Astrocyte (in vitro differentiated cells and primary cell): ENCODE measurements at regions not wholly inside any gene's neighbourhood (a gene's known extent, or its start where the extent isn't known, plus 50 kb on each side); places are given as distances from the start of the nearest gene placed in this dataset.
"Not testable (repeated sequence)": the region's sequence is repeated elsewhere in the genome, so short reads cannot be mapped to it uniquely, and the experiment has no call there.

Experiments
- DNase-seq: peaks from one replicate; pipeline ENCODE4 v3.0.0-alpha.2; 2010; ENCODE audit warnings: low read depth
- FAIRE-seq: peaks from 2 replicates; lab custom pipeline; 2011; peaks lifted over from hg19 to GRCh38; lab: Jason Lieb, UNC
- H2AFZ ChIP-seq: 2 replicates; pipeline ENCODE4 v1.6.0; 2012; ENCODE audit warnings: low read depth, low read length, inconsistent platforms
- H3K27ac ChIP-seq: 2 replicates; pipeline ENCODE4 v1.5.1; 2011; ENCODE audit warnings: low read depth, low read length, inconsistent platforms
- H3K27me3 ChIP-seq: 2 replicates; pipeline ENCODE4 v1.6.0; 2011; ENCODE audit warnings: low read length, inconsistent platforms; ENCODE audit not compliant: insufficient read depth
- H3K36me3 ChIP-seq: 2 replicates; pipeline ENCODE4 v1.5.1; 2011; ENCODE audit warnings: low read length, inconsistent platforms; ENCODE audit not compliant: insufficient read depth
- H3K4me1 ChIP-seq: 2 replicates; pipeline ENCODE4 v1.5.1; 2011; ENCODE audit warnings: low read length, inconsistent platforms; ENCODE audit not compliant: insufficient read depth
- H3K4me2 ChIP-seq: 2 replicates; pipeline ENCODE4 v1.6.0; 2012; ENCODE audit warnings: low read length, inconsistent platforms
- H3K4me3 ChIP-seq: 2 replicates; pipeline ENCODE4 v1.5.1; 2011; ENCODE audit warnings: low read depth, mild to moderate bottlenecking, low read length, inconsistent platforms; ENCODE audit not compliant: insufficient read depth
- H3K79me2 ChIP-seq: 2 replicates; pipeline ENCODE4 v1.6.0; 2012; ENCODE audit warnings: mild to moderate bottlenecking, low read length, inconsistent platforms; ENCODE audit not compliant: insufficient read depth
- H3K9ac ChIP-seq: 2 replicates; pipeline ENCODE4 v1.6.0; 2012; ENCODE audit warnings: mild to moderate bottlenecking, low read length, inconsistent platforms
- H3K9me3 ChIP-seq: 2 replicates; pipeline ENCODE4 v1.5.1; 2012; ENCODE audit warnings: low read depth, mild to moderate bottlenecking, low read length, inconsistent platforms; ENCODE audit not compliant: insufficient read depth
- H4K20me1 ChIP-seq: 2 replicates; pipeline ENCODE4 v1.6.0; 2012; ENCODE audit warnings: low read length, inconsistent platforms; ENCODE audit not compliant: insufficient read depth
- H3K27ac Mint-ChIP-seq: one replicate; pipeline ENCODE4 v1.8.0; 2021; ENCODE audit warnings: mild to moderate bottlenecking, mixed read lengths; ENCODE audit not compliant: unreplicated experiment
- H3K27me3 Mint-ChIP-seq: one replicate; pipeline ENCODE4 v1.8.0; 2021; ENCODE audit warnings: low read depth, mixed read lengths; ENCODE audit not compliant: unreplicated experiment
- H3K36me3 Mint-ChIP-seq: one replicate; pipeline ENCODE4 v1.8.0; 2021; ENCODE audit warnings: low read depth, mixed read lengths; ENCODE audit not compliant: unreplicated experiment
- H3K4me1 Mint-ChIP-seq: one replicate; pipeline ENCODE4 v1.8.0; 2021; ENCODE audit warnings: low read depth, mixed read lengths; ENCODE audit not compliant: unreplicated experiment
- H3K4me3 Mint-ChIP-seq: one replicate; pipeline ENCODE4 v1.8.0; 2021; ENCODE audit warnings: mild to moderate bottlenecking, moderate library complexity, mixed read lengths; ENCODE audit not compliant: unreplicated experiment
- H3K9me3 Mint-ChIP-seq: one replicate; pipeline ENCODE4 v1.8.0; 2021; ENCODE audit warnings: mild to moderate bottlenecking, mixed read lengths; ENCODE audit not compliant: unreplicated experiment
- EZH2 ChIP-seq: IDR thresholded peaks from 2 replicates; pipeline ENCODE4 v1.6.1; 2012; ENCODE audit warnings: mild to moderate bottlenecking, low read length, inconsistent platforms; ENCODE audit not compliant: insufficient read depth
- TF ChIP-seq, protein P1 (sequence below): IDR thresholded peaks from 2 replicates; pipeline ENCODE4 v1.5.1; 2011; ENCODE audit warnings: low read depth, mild to moderate bottlenecking, inconsistent platforms, low read length, moderate library complexity; ENCODE audit not compliant: insufficient read depth

DNA sequence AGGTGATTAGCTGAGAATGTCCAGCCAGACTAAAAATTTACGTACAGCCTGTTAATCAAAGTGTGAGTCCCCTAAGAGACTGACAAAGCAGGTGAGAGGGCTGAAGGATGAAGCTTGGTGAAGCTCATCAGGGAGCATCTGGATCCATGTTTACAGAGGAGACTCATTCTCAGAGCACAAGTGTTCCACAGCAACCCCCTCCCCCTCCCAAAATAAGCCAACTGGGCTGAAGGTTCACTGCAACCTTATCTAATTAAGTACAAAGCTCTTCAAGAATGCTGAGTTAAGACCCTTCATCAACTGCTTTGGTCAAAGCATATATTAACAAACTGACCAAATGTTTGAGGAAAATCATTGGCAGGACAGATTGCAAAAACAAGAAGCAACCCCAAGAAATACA is 262.6 kb upstream of the ZNF385D start:
- no peaks in the 10 kb centered on the region for H3K27me3 Mint-ChIP-seq
- no peak overlapping the region for H3K4me2 ChIP-seq
- no peak for FAIRE-seq
- no peak for DNase-seq
- no peak overlapping the region for H3K27ac Mint-ChIP-seq
- H3K27ac ChIP-seq = no peak overlapping the region
- no peaks in the 10 kb centered on the region for H4K20me1 ChIP-seq
- no peaks in the 10 kb centered on the region for H3K9me3 Mint-ChIP-seq
- H3K9me3 ChIP-seq = no peaks in the 10 kb centered on the region
- no peaks in the 10 kb centered on the region for H3K27me3 ChIP-seq
- no peak overlapping the region for H2AFZ ChIP-seq
- no peaks in the 10 kb centered on the region for H3K4me1 ChIP-seq
- no peak overlapping the region for H3K4me3 Mint-ChIP-seq
- no peaks in the 10 kb centered on the region for H3K36me3 Mint-ChIP-seq
- H3K79me2 ChIP-seq = no peaks in the 10 kb centered on the region
- H3K4me3 ChIP-seq = no peak overlapping the region
- peaks cover 4% of the 10 kb centered on the region for H3K4me1 Mint-ChIP-seq
- H3K9ac ChIP-seq = no peak overlapping the region
- H3K36me3 ChIP-seq = no peaks in the 10 kb centered on the region
- TF ChIP-seq EZH2 = no peak
- TF ChIP-seq, protein P1, sequence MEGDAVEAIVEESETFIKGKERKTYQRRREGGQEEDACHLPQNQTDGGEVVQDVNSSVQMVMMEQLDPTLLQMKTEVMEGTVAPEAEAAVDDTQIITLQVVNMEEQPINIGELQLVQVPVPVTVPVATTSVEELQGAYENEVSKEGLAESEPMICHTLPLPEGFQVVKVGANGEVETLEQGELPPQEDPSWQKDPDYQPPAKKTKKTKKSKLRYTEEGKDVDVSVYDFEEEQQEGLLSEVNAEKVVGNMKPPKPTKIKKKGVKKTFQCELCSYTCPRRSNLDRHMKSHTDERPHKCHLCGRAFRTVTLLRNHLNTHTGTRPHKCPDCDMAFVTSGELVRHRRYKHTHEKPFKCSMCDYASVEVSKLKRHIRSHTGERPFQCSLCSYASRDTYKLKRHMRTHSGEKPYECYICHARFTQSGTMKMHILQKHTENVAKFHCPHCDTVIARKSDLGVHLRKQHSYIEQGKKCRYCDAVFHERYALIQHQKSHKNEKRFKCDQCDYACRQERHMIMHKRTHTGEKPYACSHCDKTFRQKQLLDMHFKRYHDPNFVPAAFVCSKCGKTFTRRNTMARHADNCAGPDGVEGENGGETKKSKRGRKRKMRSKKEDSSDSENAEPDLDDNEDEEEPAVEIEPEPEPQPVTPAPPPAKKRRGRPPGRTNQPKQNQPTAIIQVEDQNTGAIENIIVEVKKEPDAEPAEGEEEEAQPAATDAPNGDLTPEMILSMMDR = no peak

DNA sequence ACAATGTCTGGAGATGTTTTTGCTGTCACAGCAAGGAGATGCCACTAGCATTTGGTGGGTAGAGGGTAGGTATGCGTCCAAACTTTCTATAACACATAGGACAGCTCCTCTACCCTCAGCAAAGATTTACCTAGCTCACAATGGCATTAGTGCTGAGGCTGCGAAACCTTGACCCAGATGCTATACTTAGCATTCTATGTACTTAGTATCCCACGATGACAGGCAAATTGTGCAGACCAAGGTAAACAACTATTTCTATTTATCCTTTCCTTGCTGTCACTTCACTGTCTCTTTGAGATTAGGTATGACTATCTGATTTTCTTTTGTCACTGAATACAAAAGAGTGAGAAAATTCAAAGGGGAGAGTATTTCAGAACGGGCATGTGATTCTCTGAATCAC is 265.2 kb upstream of the ZNF385D start:
- no peaks in the 10 kb centered on the region for H3K9me3 ChIP-seq
- no peaks in the 10 kb centered on the region for H3K36me3 ChIP-seq
- no peak overlapping the region for H3K4me2 ChIP-seq
- no peak overlapping the region for H3K9ac ChIP-seq
- TF ChIP-seq EZH2 = no peak
- TF ChIP-seq, protein P1 = no peak
- no peak overlapping the region for H3K27ac ChIP-seq
- H3K4me1 ChIP-seq = no peaks in the 10 kb centered on the region
- no peaks in the 10 kb centered on the region for H3K27me3 ChIP-seq
- H2AFZ ChIP-seq = no peak overlapping the region
- Mint-ChIP-seq H3K9me3 (no peaks in the 10 kb centered on the region), H3K27me3 (no peaks in the 10 kb centered on the region), H3K27ac (no peak overlapping the region), H3K4me1 (peaks cover 4% of the 10 kb centered on the region), H3K36me3 (no peaks in the 10 kb centered on the region), H3K4me3 (no peak overlapping the region)
- no peaks in the 10 kb centered on the region for H3K79me2 ChIP-seq
- DNase-seq = no peak
- no peak for FAIRE-seq
- no peaks in the 10 kb centered on the region for H4K20me1 ChIP-seq
- H3K4me3 ChIP-seq = no peak overlapping the region

DNA sequence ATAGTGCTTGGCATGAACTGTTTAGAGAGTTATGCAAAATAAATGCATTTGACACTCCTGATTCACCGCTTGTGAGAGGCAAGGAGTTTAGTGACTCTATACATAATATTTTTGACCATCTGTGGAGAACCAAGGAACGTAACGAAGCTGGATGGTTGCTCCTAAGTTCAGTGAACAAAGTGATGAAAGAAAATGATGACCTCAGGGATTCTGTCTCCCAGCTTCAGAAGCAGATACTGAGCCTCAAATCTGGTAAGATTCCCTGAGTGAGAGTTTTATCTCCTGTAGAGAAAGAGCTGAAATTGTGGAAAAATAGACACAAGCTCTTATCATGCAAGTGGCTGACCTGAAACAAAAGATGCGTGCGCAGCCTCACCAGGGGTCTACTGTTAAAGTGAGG is 273.6 kb upstream of the ZNF385D start:
- H3K36me3 Mint-ChIP-seq, H3K36me3 ChIP-seq, H2AFZ ChIP-seq, H3K27ac Mint-ChIP-seq, H3K4me3 ChIP-seq, H3K9me3 ChIP-seq, H3K27me3 ChIP-seq, H3K79me2 ChIP-seq, H4K20me1 ChIP-seq, FAIRE-seq, H3K4me1 Mint-ChIP-seq, H3K4me2 ChIP-seq, H3K9ac ChIP-seq, H3K27ac ChIP-seq, H3K9me3 Mint-ChIP-seq, H3K27me3 Mint-ChIP-seq, H3K4me1 ChIP-seq, H3K4me3 Mint-ChIP-seq, DNase-seq: not testable (repeated sequence)
